ENCODE measurements at regions not wholly inside any gene's neighbourhood (a gene's known extent, or its start where the extent isn't known, plus 50 kb on each side); places are given as distances from the start of the nearest gene placed in this dataset.

DNA sequence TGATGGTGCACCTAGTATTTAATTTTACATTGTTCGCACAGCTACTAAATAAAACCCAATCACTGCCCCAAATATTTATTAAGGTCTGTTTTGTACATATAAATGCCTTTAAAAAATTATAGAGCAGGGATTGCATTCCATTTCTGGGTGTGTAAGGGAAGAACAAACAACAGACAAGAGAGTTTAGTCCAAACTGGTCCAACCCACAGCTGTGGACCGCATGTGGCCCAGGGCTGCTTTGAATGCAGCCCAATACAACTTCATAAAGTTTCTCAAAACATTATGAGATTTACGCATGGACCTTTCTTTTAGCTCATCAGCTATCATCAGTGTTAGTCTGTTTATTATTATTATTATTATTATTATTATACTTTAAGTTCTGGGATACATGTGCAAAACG, 114.8 kb upstream of the LRATD1 start:
- no peak for TF ChIP-seq ZBTB8A (IDR thresholded peaks at IDR 0.05; ENCODE audit: partially characterized antibody)
- TF ChIP-seq FIP1L1 (IDR thresholded peaks at IDR 0.05; ENCODE audit: low read depth, low read length, poor library complexity, severe bottlenecking): no peak
- no peak for TF ChIP-seq ZNF707 (CRISPR knock-in tag; conservative IDR thresholded peaks at IDR 0.05)
- TF ChIP-seq RHOXF2B (CRISPR knock-in tag; conservative IDR thresholded peaks at IDR 0.05): no peak
- TF ChIP-seq, protein P1, sequence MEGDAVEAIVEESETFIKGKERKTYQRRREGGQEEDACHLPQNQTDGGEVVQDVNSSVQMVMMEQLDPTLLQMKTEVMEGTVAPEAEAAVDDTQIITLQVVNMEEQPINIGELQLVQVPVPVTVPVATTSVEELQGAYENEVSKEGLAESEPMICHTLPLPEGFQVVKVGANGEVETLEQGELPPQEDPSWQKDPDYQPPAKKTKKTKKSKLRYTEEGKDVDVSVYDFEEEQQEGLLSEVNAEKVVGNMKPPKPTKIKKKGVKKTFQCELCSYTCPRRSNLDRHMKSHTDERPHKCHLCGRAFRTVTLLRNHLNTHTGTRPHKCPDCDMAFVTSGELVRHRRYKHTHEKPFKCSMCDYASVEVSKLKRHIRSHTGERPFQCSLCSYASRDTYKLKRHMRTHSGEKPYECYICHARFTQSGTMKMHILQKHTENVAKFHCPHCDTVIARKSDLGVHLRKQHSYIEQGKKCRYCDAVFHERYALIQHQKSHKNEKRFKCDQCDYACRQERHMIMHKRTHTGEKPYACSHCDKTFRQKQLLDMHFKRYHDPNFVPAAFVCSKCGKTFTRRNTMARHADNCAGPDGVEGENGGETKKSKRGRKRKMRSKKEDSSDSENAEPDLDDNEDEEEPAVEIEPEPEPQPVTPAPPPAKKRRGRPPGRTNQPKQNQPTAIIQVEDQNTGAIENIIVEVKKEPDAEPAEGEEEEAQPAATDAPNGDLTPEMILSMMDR (IDR thresholded peaks at IDR 0.05 in 2 of 3, conservative IDR thresholded peaks at IDR 0.05 in 1 of 3; ENCODE audit: insufficient read depth in 2 of 3, low read depth in 1 of 3, low read length in 3 of 3): no peak
- no peak for TF ChIP-seq POLR2A (conservative IDR thresholded peaks at IDR 0.05)
- TF ChIP-seq SMAD4 (CRISPR knock-in tag; conservative IDR thresholded peaks at IDR 0.05): no peak
- TF ChIP-seq, protein P2, sequence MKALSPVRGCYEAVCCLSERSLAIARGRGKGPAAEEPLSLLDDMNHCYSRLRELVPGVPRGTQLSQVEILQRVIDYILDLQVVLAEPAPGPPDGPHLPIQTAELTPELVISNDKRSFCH (CRISPR knock-in tag; IDR thresholded peaks at IDR 0.05): no peak
- TF ChIP-seq, protein P2 (tag; IDR thresholded peaks at IDR 0.05): no peak
- no peak for TF ChIP-seq ZEB2 (IDR thresholded peaks at IDR 0.05)
- no peak for TF ChIP-seq RNF2 (IDR thresholded peaks at IDR 0.05)
- TF ChIP-seq POU5F1 (IDR thresholded peaks at IDR 0.05; ENCODE audit: borderline replicate concordance, low read depth, low read length, partially characterized antibody): no peak
- TF ChIP-seq CBX2 (IDR thresholded peaks at IDR 0.05; ENCODE audit: insufficient read depth, low read length, poor library complexity, severe bottlenecking): no peak
- no peak for TF ChIP-seq NRF1 (conservative IDR thresholded peaks at IDR 0.05 in 1 of 2, IDR thresholded peaks at IDR 0.05 in 1 of 2)
- TF ChIP-seq ZNF282 (CRISPR knock-in tag; IDR thresholded peaks at IDR 0.05): no peak
